Liver (tissue), 3 donors: ENCODE measurements at regions not wholly inside any gene's neighbourhood (a gene's known extent, or its start where the extent isn't known, plus 50 kb on each side); places are given as distances from the start of the nearest gene placed in this dataset.

ENCODE experiments used
- ATF3 ChIP-seq: IDR thresholded peaks from 2 replicates; pipeline ENCODE4 v1.6.1; 2016; ENCODE audit warnings: antibody characterized with exemption
- CTCF ChIP-seq: fragments of 150-350 bp; IDR thresholded peaks from 2 replicates; pipeline ENCODE4 v1.5.1; 2017; ENCODE audit warnings: improper control_type of control experiment, low read depth, low read length; ENCODE audit not compliant: missing input control
- EGR1 ChIP-seq, 2 donors: IDR thresholded peaks; 2 replicates each; pipeline ENCODE4 v1.6.1; 2016 to 2018; ENCODE audit warnings: antibody characterized with exemption in 2 of 2, low read depth in 2 of 2
- FOXA1 ChIP-seq: IDR thresholded peaks from 2 replicates; pipeline ENCODE4 v1.6.1; 2016; ENCODE audit warnings: antibody characterized with exemption
- GABPA ChIP-seq, 2 donors: IDR thresholded peaks in 1 of 2; conservative IDR thresholded peaks in 1 of 2; 2 replicates each; pipeline ENCODE4 v1.6.1; 2016; ENCODE audit warnings: antibody characterized with exemption in 2 of 2, mild to moderate bottlenecking in 1 of 2, moderate library complexity in 1 of 2
- JUND ChIP-seq, 2 donors: IDR thresholded peaks; 2 replicates each; pipeline ENCODE4 v1.6.1; 2016; ENCODE audit warnings: antibody characterized with exemption in 2 of 2
- MAX ChIP-seq: IDR thresholded peaks from 2 replicates; pipeline ENCODE4 v1.6.1; 2016; ENCODE audit warnings: antibody characterized with exemption
- RAD21 ChIP-seq, 2 donors: IDR thresholded peaks; 2 replicates each; pipeline ENCODE4 v1.6.1; 2016; ENCODE audit warnings: antibody characterized with exemption in 2 of 2, mild to moderate bottlenecking in 2 of 2
- REST ChIP-seq: IDR thresholded peaks from 2 replicates; pipeline ENCODE4 v1.6.1; 2016; ENCODE audit warnings: antibody characterized with exemption, mild to moderate bottlenecking
- YY1 ChIP-seq: IDR thresholded peaks from 2 replicates; pipeline ENCODE4 v1.6.1; 2016; ENCODE audit warnings: antibody characterized with exemption, mild to moderate bottlenecking
- ZBTB33 ChIP-seq: IDR thresholded peaks from 2 replicates; pipeline ENCODE4 v1.6.1; 2016; ENCODE audit warnings: antibody characterized with exemption
- donor health status: healthy.
- donor health status: healthy.

- no peak for TF ChIP-seq CTCF
- TF ChIP-seq JUND (IDR thresholded peaks at IDR 0.05), result no peak
- no peak for TF ChIP-seq RAD21 (IDR thresholded peaks at IDR 0.05)
- TF ChIP-seq GABPA (IDR thresholded peaks at IDR 0.05 in 1 of 2, conservative IDR thresholded peaks at IDR 0.05 in 1 of 2), result no peak
- TF ChIP-seq EGR1 (IDR thresholded peaks at IDR 0.05; ENCODE audit: low read depth in 2 of 2), result no peak
- no peak for TF ChIP-seq ZBTB33
- no peak for TF ChIP-seq REST
- no peak for TF ChIP-seq YY1
- no peak for TF ChIP-seq ATF3
- TF ChIP-seq MAX, result no peak
- TF ChIP-seq FOXA1, result no peak
These were observed 576.7 kb upstream of the DIPK2B start for GRCh38 chrX:45777366-45777765.
